ENCODE measurements at regions not wholly inside any gene's neighbourhood (a gene's known extent, or its start where the extent isn't known, plus 50 kb on each side); places are given as distances from the start of the nearest gene placed in this dataset.

DNA sequence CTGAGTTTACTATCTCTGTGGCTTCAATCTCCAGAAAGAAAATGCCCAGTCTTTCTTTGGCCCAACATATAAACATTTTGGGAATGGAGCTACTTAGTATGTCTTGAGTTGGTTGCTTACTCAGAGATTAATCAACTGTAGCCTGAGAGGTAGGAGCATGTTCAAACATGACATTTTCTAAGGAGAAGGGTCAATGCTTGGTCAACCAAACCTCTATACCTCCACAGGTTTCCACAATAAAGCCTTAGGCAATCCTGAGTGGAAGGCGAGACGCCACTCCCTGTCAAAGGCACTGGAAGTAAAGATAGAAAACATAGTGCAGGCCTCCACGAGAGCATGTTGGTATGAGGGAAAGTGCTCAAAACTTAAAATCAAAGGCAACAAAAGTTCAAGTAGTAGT is 411.4 kb downstream of the KCTD16 start:
- Histone ChIP-seq H3K4me2 (ENCODE audit: low read length) (peak overlapping the region; percentile 11), H3K79me2 (ENCODE audit: control insufficient read depth, insufficient read depth, low read length, poor library complexity) (no peaks in the 10 kb centered on the region)
- WGBS (ENCODE audit: extremely low coverage, insufficient coverage, insufficient read length): no CpG with 5 or more reads among the region's 3 CpGs

DNA sequence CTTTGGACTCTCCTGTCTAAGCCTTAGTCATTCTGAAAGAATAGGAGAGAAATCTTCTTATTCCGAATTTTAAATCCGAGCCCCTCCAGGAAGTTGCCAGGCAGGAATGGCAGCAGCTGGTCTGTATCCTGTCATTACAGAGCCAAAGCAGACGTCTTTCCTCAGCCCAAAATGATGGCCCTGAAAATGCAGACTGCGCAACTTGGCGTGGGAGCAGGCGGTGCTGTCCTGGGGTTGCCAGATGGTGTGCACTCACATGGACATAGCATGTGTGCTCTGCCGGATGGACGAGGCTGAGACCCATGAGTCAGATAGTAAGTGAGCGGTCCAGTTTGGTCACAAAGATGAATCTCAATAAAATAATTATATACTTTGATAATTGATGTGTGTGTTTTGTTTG is 410.4 kb downstream of the KCTD16 start:
- no peak overlapping the region for H3K4me3 ChIP-seq (ENCODE audit: low read depth, low read length)
- peak overlapping the region; percentile 43 for H4K8ac ChIP-seq (ENCODE audit: low read depth, low read length)
- H3K36me3 ChIP-seq (ENCODE audit: control insufficient read depth in 1 of 2, insufficient read depth in 2 of 2, low read length in 2 of 2): peaks cover 0 to 2% of the 10 kb centered on the region in 2 experiments
- H2AK5ac ChIP-seq (ENCODE audit: low read length): no peak overlapping the region
- DNase-seq: no peak
- no peaks in the 10 kb centered on the region for H3K79me2 ChIP-seq (ENCODE audit: control insufficient read depth, insufficient read depth, low read length, poor library complexity)
- H3K9ac ChIP-seq (ENCODE audit: low read length): no peak overlapping the region
- no peaks in the 10 kb centered on the region for H3K9me3 ChIP-seq (ENCODE audit: insufficient read depth, low read depth, low read length)
- peaks cover 10 to 12% of the 10 kb centered on the region in 2 experiments for H3K4me1 ChIP-seq (ENCODE audit: control insufficient read depth in 1 of 2, insufficient read depth in 2 of 2, low read length in 2 of 2)
- H4K12ac ChIP-seq (ENCODE audit: low read depth, low read length): no peak overlapping the region
- peak overlapping the region; percentile 90 for H3K27ac ChIP-seq (ENCODE audit: low read depth, low read length)
- no peak overlapping the region for H3K18ac ChIP-seq (ENCODE audit: low read length)
- peak overlapping the region; percentile 93 for H4K91ac ChIP-seq (ENCODE audit: low read depth, low read length)
- H3K27me3 ChIP-seq (ENCODE audit: insufficient read depth, low read length): no peaks in the 10 kb centered on the region
- H2BK12ac ChIP-seq (ENCODE audit: low read length): peak overlapping the region; percentile 52
- peak overlapping the region; percentile 98 for H2BK120ac ChIP-seq (ENCODE audit: insufficient read depth, low read length, poor library complexity)
- peaks cover 18% of the 10 kb centered on the region for H3K79me1 ChIP-seq (ENCODE audit: low read length)
- no peak overlapping the region for H3K4me2 ChIP-seq (ENCODE audit: low read length)
- no peak overlapping the region for H3K4ac ChIP-seq (ENCODE audit: low read depth, low read length)
- WGBS (ENCODE audit: extremely low coverage, insufficient coverage, insufficient read length): no CpG with 5 or more reads among the region's 9 CpGs
- H3K14ac ChIP-seq (ENCODE audit: low read length): no peak overlapping the region
- no peak overlapping the region for H2BK5ac ChIP-seq (ENCODE audit: low read depth, low read length, poor library complexity)
- H3K23ac ChIP-seq (ENCODE audit: low read length): no peak overlapping the region
- no peak overlapping the region for H2AFZ ChIP-seq (ENCODE audit: insufficient read depth, low read length, poor library complexity)

More for the DNA sequence above, 411.4 kb downstream of the KCTD16 start:
- Histone ChIP-seq H2BK120ac (ENCODE audit: insufficient read depth, low read length, poor library complexity) (peak overlapping the region; percentile 79), H2AK5ac (ENCODE audit: low read length) (no peak overlapping the region), H2BK12ac (ENCODE audit: low read length) (no peak overlapping the region), H4K12ac (ENCODE audit: low read depth, low read length) (no peak overlapping the region), H4K91ac (ENCODE audit: low read depth, low read length) (no peak overlapping the region), H2BK5ac (ENCODE audit: low read depth, low read length, poor library complexity) (peak overlapping the region; percentile 94), H4K8ac (ENCODE audit: low read depth, low read length) (no peak overlapping the region), H3K36me3 (ENCODE audit: control insufficient read depth in 1 of 2, insufficient read depth in 2 of 2, low read length in 2 of 2) (no peaks in the 10 kb centered on the region), H3K14ac (ENCODE audit: low read length) (no peak overlapping the region), H3K79me1 (ENCODE audit: low read length) (peaks cover 18% of the 10 kb centered on the region), H3K23ac (ENCODE audit: low read length) (no peak overlapping the region), H3K18ac (ENCODE audit: low read length) (no peak overlapping the region), H3K4me3 (ENCODE audit: low read depth, low read length) (no peak overlapping the region), H3K9me3 (ENCODE audit: insufficient read depth, low read depth, low read length) (no peaks in the 10 kb centered on the region), H3K4me1 (ENCODE audit: control insufficient read depth in 1 of 2, insufficient read depth in 2 of 2, low read length in 2 of 2) (peaks cover 10 to 12% of the 10 kb centered on the region in 2 experiments), H3K4ac (ENCODE audit: low read depth, low read length) (no peak overlapping the region), H3K9ac (ENCODE audit: low read length) (no peak overlapping the region), H2AFZ (ENCODE audit: insufficient read depth, low read length, poor library complexity) (no peak overlapping the region), H3K27me3 (ENCODE audit: insufficient read depth, low read length) (no peaks in the 10 kb centered on the region), H3K27ac (ENCODE audit: low read depth, low read length) (peak overlapping the region; percentile 90)
- no peak for DNase-seq

DNA sequence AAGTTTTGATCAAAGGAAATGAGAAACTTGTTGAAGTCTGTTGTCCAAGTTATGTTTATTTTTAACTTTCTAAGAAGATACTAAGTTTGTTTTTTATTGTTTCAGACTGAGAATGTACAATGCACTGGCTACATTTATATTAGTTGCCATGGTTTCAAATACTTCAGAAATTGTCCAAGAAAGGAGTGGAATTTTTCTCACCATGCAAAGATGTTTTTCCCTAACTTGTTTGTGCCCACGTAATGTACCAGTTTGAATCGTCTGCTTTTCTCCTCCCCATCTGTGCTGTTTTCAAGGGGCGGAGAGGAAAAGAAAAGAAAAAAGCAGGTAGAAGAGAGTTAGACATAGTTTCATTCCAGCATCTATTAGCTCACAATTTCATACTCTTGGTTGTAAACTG is 407.0 kb downstream of the KCTD16 start:
- Histone ChIP-seq H3K79me2 (ENCODE audit: control insufficient read depth, insufficient read depth, low read length, poor library complexity) (no peaks in the 10 kb centered on the region), H3K4ac (ENCODE audit: low read depth, low read length) (no peak overlapping the region), H3K27me3 (ENCODE audit: insufficient read depth, low read length) (no peaks in the 10 kb centered on the region), H3K4me3 (ENCODE audit: low read depth, low read length) (no peak overlapping the region), H3K9ac (ENCODE audit: low read length) (no peak overlapping the region), H4K8ac (ENCODE audit: low read depth, low read length) (no peak overlapping the region), H2AFZ (ENCODE audit: insufficient read depth, low read length, poor library complexity) (no peak overlapping the region), H2BK5ac (ENCODE audit: low read depth, low read length, poor library complexity) (no peak overlapping the region), H3K27ac (ENCODE audit: low read depth, low read length) (no peak overlapping the region), H3K4me2 (ENCODE audit: low read length) (no peak overlapping the region), H2AK5ac (ENCODE audit: low read length) (no peak overlapping the region), H4K12ac (ENCODE audit: low read depth, low read length) (no peak overlapping the region), H4K91ac (ENCODE audit: low read depth, low read length) (no peak overlapping the region), H2BK12ac (ENCODE audit: low read length) (no peak overlapping the region), H3K9me3 (ENCODE audit: insufficient read depth, low read depth, low read length) (no peaks in the 10 kb centered on the region), H3K36me3 (ENCODE audit: control insufficient read depth in 1 of 2, insufficient read depth in 2 of 2, low read length in 2 of 2) (peaks cover 0 to 2% of the 10 kb centered on the region in 2 experiments), H3K79me1 (ENCODE audit: low read length) (peaks cover 16% of the 10 kb centered on the region), H2BK120ac (ENCODE audit: insufficient read depth, low read length, poor library complexity) (no peak overlapping the region), H3K14ac (ENCODE audit: low read length) (no peak overlapping the region), H3K23ac (ENCODE audit: low read length) (no peak overlapping the region), H3K4me1 (ENCODE audit: control insufficient read depth in 1 of 2, insufficient read depth in 2 of 2, low read length in 2 of 2) (peaks cover 10 to 11% of the 10 kb centered on the region in 2 experiments), H3K18ac (ENCODE audit: low read length) (no peak overlapping the region)
- no CpG with 5 or more reads among the region's 3 CpGs for WGBS (ENCODE audit: extremely low coverage, insufficient coverage, insufficient read length)
- no peak for DNase-seq

DNA sequence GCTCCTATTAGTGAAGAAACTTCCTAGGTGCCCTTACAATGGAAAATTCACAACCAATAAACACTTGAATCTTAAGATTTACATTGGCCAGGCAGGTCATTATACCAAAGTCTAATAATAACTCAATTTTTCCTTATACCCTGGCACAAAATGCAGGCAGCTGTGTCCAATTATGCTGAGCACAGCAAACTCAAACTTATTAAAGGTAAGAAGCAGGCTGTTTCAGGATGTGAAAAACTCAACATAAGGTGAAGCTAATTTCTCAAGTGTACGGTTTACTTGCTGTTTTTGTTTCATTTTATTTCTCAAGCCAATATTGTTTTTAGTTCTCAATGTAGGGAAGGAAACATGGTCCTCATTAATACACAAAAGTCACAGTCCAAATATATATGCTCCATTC is 405.1 kb downstream of the KCTD16 start:
- no peak overlapping the region for H3K14ac ChIP-seq (ENCODE audit: low read length)
- H3K27ac ChIP-seq (ENCODE audit: low read depth, low read length): no peak overlapping the region
- H2BK12ac ChIP-seq (ENCODE audit: low read length): no peak overlapping the region
- no peak overlapping the region for H3K4me3 ChIP-seq (ENCODE audit: low read depth, low read length)
- H2BK120ac ChIP-seq (ENCODE audit: insufficient read depth, low read length, poor library complexity): no peak overlapping the region
- H2AFZ ChIP-seq (ENCODE audit: insufficient read depth, low read length, poor library complexity): no peak overlapping the region
- H4K8ac ChIP-seq (ENCODE audit: low read depth, low read length): no peak overlapping the region
- H3K4ac ChIP-seq (ENCODE audit: low read depth, low read length): no peak overlapping the region
- H3K36me3 ChIP-seq (ENCODE audit: control insufficient read depth in 1 of 2, insufficient read depth in 2 of 2, low read length in 2 of 2): peaks cover 0 to 2% of the 10 kb centered on the region in 2 experiments
- H3K79me1 ChIP-seq (ENCODE audit: low read length): peaks cover 9% of the 10 kb centered on the region
- no CpG with 5 or more reads among the region's 1 CpG for WGBS (ENCODE audit: extremely low coverage, insufficient coverage, insufficient read length)
- no peaks in the 10 kb centered on the region for H3K79me2 ChIP-seq (ENCODE audit: control insufficient read depth, insufficient read depth, low read length, poor library complexity)
- H2AK5ac ChIP-seq (ENCODE audit: low read length): no peak overlapping the region
- H3K9me3 ChIP-seq (ENCODE audit: insufficient read depth, low read depth, low read length): no peaks in the 10 kb centered on the region
- no peak overlapping the region for H4K91ac ChIP-seq (ENCODE audit: low read depth, low read length)
- H3K23ac ChIP-seq (ENCODE audit: low read length): no peak overlapping the region
- H3K27me3 ChIP-seq (ENCODE audit: insufficient read depth, low read length): no peaks in the 10 kb centered on the region
- H3K4me1 ChIP-seq (ENCODE audit: control insufficient read depth in 1 of 2, insufficient read depth in 2 of 2, low read length in 2 of 2): peaks cover 4% of the 10 kb centered on the region in 2 experiments
- no peak overlapping the region for H3K9ac ChIP-seq (ENCODE audit: low read length)
- no peak overlapping the region for H3K4me2 ChIP-seq (ENCODE audit: low read length)
- no peak overlapping the region for H4K12ac ChIP-seq (ENCODE audit: low read depth, low read length)
- H3K18ac ChIP-seq (ENCODE audit: low read length): no peak overlapping the region
- DNase-seq: no peak
- no peak overlapping the region for H2BK5ac ChIP-seq (ENCODE audit: low read depth, low read length, poor library complexity)

Data from trophoblast cell (in vitro differentiated cells and primary cell).